ENCODE measurements at regions not wholly inside any gene's neighbourhood (a gene's known extent, or its start where the extent isn't known, plus 50 kb on each side); places are given as distances from the start of the nearest gene placed in this dataset.

GRCh38 chr2:204030322-204030721 lies 93.8 kb downstream of the ICOS start:
- no peaks in the 10 kb centered on the region for H3K27me3 ChIP-seq (ENCODE audit: control insufficient read depth, insufficient read depth, low read length)
- no peak overlapping the region for H3K4me3 ChIP-seq (ENCODE audit: low read depth, low read length)
- H3K36me3 ChIP-seq (ENCODE audit: control insufficient read depth, insufficient read depth, low read length): no peaks in the 10 kb centered on the region
- no peak for DNase-seq (ENCODE audit: low read depth)
- no peak for TF ChIP-seq CTCF (IDR thresholded peaks at IDR 0.05; ENCODE audit: insufficient read depth, low read length, poor library complexity, severe bottlenecking)

GRCh38 chr2:204031056-204031455 lies 94.5 kb downstream of the ICOS start:
- Histone ChIP-seq H3K27me3 (ENCODE audit: control insufficient read depth, insufficient read depth, low read length) (no peaks in the 10 kb centered on the region), H3K4me3 (ENCODE audit: low read depth, low read length) (no peak overlapping the region), H3K36me3 (ENCODE audit: control insufficient read depth, insufficient read depth, low read length) (no peaks in the 10 kb centered on the region)
- no peak for DNase-seq (ENCODE audit: low read depth)
- TF ChIP-seq CTCF (IDR thresholded peaks at IDR 0.05; ENCODE audit: insufficient read depth, low read length, poor library complexity, severe bottlenecking): no peak

- H3K27me3 ChIP-seq (ENCODE audit: control insufficient read depth, insufficient read depth, low read length): no peaks in the 10 kb centered on the region
- no peaks in the 10 kb centered on the region for H3K36me3 ChIP-seq (ENCODE audit: control insufficient read depth, insufficient read depth, low read length)
- TF ChIP-seq CTCF (IDR thresholded peaks at IDR 0.05; ENCODE audit: insufficient read depth, low read length, poor library complexity, severe bottlenecking): no peak
- H3K4me3 ChIP-seq (ENCODE audit: low read depth, low read length): no peak overlapping the region
- no peak for DNase-seq (ENCODE audit: low read depth)
Measured at GRCh38 chr2:204032301-204032700, 95.7 kb downstream of the ICOS start.

GRCh38 chr2:204033611-204034495 lies 97.3 kb downstream of the ICOS start:
- Histone ChIP-seq H3K27me3 (ENCODE audit: control insufficient read depth, insufficient read depth, low read length) (no peaks in the 10 kb centered on the region), H3K36me3 (ENCODE audit: control insufficient read depth, insufficient read depth, low read length) (no peaks in the 10 kb centered on the region), H3K4me3 (ENCODE audit: low read depth, low read length) (no peak overlapping the region)
- no peak for TF ChIP-seq CTCF (IDR thresholded peaks at IDR 0.05; ENCODE audit: insufficient read depth, low read length, poor library complexity, severe bottlenecking)
- no peak for DNase-seq (ENCODE audit: low read depth)

GRCh38 chr2:204036706-204037105 lies 100.1 kb downstream of the ICOS start:
- H3K36me3 ChIP-seq (ENCODE audit: control insufficient read depth, insufficient read depth, low read length): no peaks in the 10 kb centered on the region
- no peaks in the 10 kb centered on the region for H3K27me3 ChIP-seq (ENCODE audit: control insufficient read depth, insufficient read depth, low read length)
- DNase-seq (ENCODE audit: low read depth): no peak
- no peak for TF ChIP-seq CTCF (IDR thresholded peaks at IDR 0.05; ENCODE audit: insufficient read depth, low read length, poor library complexity, severe bottlenecking)
- H3K4me3 ChIP-seq (ENCODE audit: low read depth, low read length): no peak overlapping the region

- no peak overlapping the region for H3K4me3 ChIP-seq (ENCODE audit: low read depth, low read length)
- H3K27me3 ChIP-seq (ENCODE audit: control insufficient read depth, insufficient read depth, low read length): no peaks in the 10 kb centered on the region
- no peak for DNase-seq (ENCODE audit: low read depth)
- H3K36me3 ChIP-seq (ENCODE audit: control insufficient read depth, insufficient read depth, low read length): no peaks in the 10 kb centered on the region
- no peak for TF ChIP-seq CTCF (IDR thresholded peaks at IDR 0.05; ENCODE audit: insufficient read depth, low read length, poor library complexity, severe bottlenecking)
Measured at GRCh38 chr2:204037286-204037685, 100.7 kb downstream of the ICOS start.
